GM12878 (cell line): ENCODE measurements at regions not wholly inside any gene's neighbourhood (a gene's known extent, or its start where the extent isn't known, plus 50 kb on each side); places are given as distances from the start of the nearest gene placed in this dataset.

Experiments
- ATAC-seq: fragments of 200-7000 bp; cut with Tn5 transposase; 3 replicates; pipeline ENCODE4 v1.9.1; 2020; ENCODE audit warnings: mild to moderate bottlenecking, moderate library complexity
- BruUV-seq: library from RNA; stranded (reverse); fragments of 400-500 nt; replicated peaks from 2 replicates; lab custom pipeline; 2021; lab: Mats Ljungman, UMichigan
- CTCF ChIA-PET: fragments of 300-600 bp; sonication (Branson Sonifier 250); formaldehyde crosslinking; extraction: SDS; loops from one replicate; lab custom pipeline; 2021; ENCODE audit warnings: inconsistent platforms; lab: Yijun Ruan, JAX
- POLR2A ChIA-PET: fragments of 350-600 bp; formaldehyde crosslinking; extraction: SDS; loops from one replicate; lab custom pipeline; 2021; ENCODE audit warnings: inconsistent platforms; lab: Charles Lee
- RAD21 ChIA-PET: fragments of 300-600 bp; sonication (Branson Sonifier 250); formaldehyde crosslinking; loops from one replicate; lab custom pipeline; 2023; ENCODE audit warnings: antibody characterized with exemption; ENCODE audit not compliant: unreplicated experiment; lab: Charles Lee
- SMC1A ChIA-PET: fragments of 300-600 bp; sonication (Branson Sonifier 250); formaldehyde crosslinking; loops from one replicate; lab custom pipeline; 2023; ENCODE audit not compliant: unreplicated experiment, uncharacterized antibody; lab: Charles Lee
- DNase-seq: peaks from one replicate; pipeline ENCODE4 v3.0.0-alpha.2; 2011; ENCODE audit warnings: low read depth, low spot score
- FAIRE-seq: peaks from 3 replicates; lab custom pipeline; 2011; peaks lifted over from hg19 to GRCh38; lab: Jason Lieb, UNC
- H2AFZ ChIP-seq: 2 replicates; pipeline ENCODE4 v1.6.0; 2011; ENCODE audit warnings: low read depth, low read length, control low read depth; ENCODE audit not compliant: control insufficient read depth
- H3K27ac ChIP-seq: 2 replicates; pipeline ENCODE4 v1.5.1; 2011; ENCODE audit warnings: control low read depth; ENCODE audit not compliant: control insufficient read depth, insufficient read depth
- H3K27me3 ChIP-seq, 2 experiments: replicated peaks in 1 of 2; 2 replicates each; pipeline versions ENCODE4 v1.6.0 to v1.6.1; 2011; ENCODE audit warnings: low read length in 1 of 2; ENCODE audit not compliant: control insufficient read depth in 2 of 2, insufficient read depth in 2 of 2
- H3K36me3 ChIP-seq, 2 experiments: 2 replicates each; pipeline ENCODE4 v1.5.1; 2011; ENCODE audit warnings: low read length in 1 of 2; ENCODE audit not compliant: control insufficient read depth in 2 of 2, insufficient read depth in 2 of 2
- H3K4me1 ChIP-seq: 2 replicates; pipeline ENCODE4 v1.6.1; 2011; ENCODE audit warnings: mild to moderate bottlenecking, low read length, moderate library complexity, mixed read lengths; ENCODE audit not compliant: control insufficient read depth, insufficient read depth
- H3K4me2 ChIP-seq: 2 replicates; pipeline ENCODE4 v1.6.0; 2011; ENCODE audit warnings: control low read depth; ENCODE audit not compliant: control insufficient read depth, insufficient read depth
- H3K4me3 ChIP-seq: fragments of 200-600 bp; sonication (generic); 2 replicates; pipeline ENCODE4 v1.5.1; 2016
- H3K79me2 ChIP-seq: 2 replicates; pipeline ENCODE4 v1.6.0; 2011; ENCODE audit warnings: low read length; ENCODE audit not compliant: control insufficient read depth, insufficient read depth
- H3K9ac ChIP-seq: 2 replicates; pipeline ENCODE4 v1.8.0; 2011; ENCODE audit warnings: low read length, control low read depth, mixed read lengths; ENCODE audit not compliant: control insufficient read depth, insufficient read depth
- H3K9me3 ChIP-seq: replicated peaks from 3 replicates; pipeline ENCODE4 v1.5.1; 2011; ENCODE audit warnings: mild to moderate bottlenecking, low read length; ENCODE audit not compliant: control insufficient read depth, insufficient read depth
- H4K20me1 ChIP-seq: 2 replicates; pipeline ENCODE4 v1.6.0; 2011; ENCODE audit not compliant: control insufficient read depth, insufficient read depth
- ATF2 ChIP-seq: IDR thresholded peaks from 2 replicates; pipeline ENCODE4 v1.6.1; 2012; ENCODE audit warnings: low read length, inconsistent platforms
- ELK1 ChIP-seq: IDR thresholded peaks from 2 replicates; pipeline ENCODE4 v1.6.1; 2012; ENCODE audit warnings: low read depth, low read length, improper control_type of control experiment
- HDGF ChIP-seq: fragments of 450-650 bp; IDR thresholded peaks from 2 replicates; pipeline ENCODE4 v1.6.1; 2016; ENCODE audit warnings: antibody characterized with exemption
- IKZF1 ChIP-seq: fragments of 450-650 bp; conservative IDR thresholded peaks from 2 replicates; pipeline ENCODE4 v1.6.1; 2017; ENCODE audit warnings: antibody characterized with exemption, mild to moderate bottlenecking
- JUNB ChIP-seq: IDR thresholded peaks from 2 replicates; pipeline ENCODE4 v1.6.1; 2016; ENCODE audit warnings: antibody characterized with exemption, mild to moderate bottlenecking
- MTA2 ChIP-seq: fragments of 450-650 bp; IDR thresholded peaks from 2 replicates; pipeline ENCODE4 v1.6.1; 2016; ENCODE audit warnings: low read depth, mild to moderate bottlenecking, moderate library complexity
- NR2F1 ChIP-seq: fragments of 450-650 bp; conservative IDR thresholded peaks from 2 replicates; pipeline ENCODE4 v1.6.1; 2017; ENCODE audit warnings: mild to moderate bottlenecking
- NRF1 ChIP-seq: conservative IDR thresholded peaks from 2 replicates; pipeline ENCODE4 v1.6.1; 2011; ENCODE audit warnings: mild to moderate bottlenecking, low read depth, low read length, improper control_type of control experiment
- RCOR1 ChIP-seq: conservative IDR thresholded peaks from 2 replicates; pipeline ENCODE4 v1.6.1; 2012; ENCODE audit warnings: low read depth, low read length, improper control_type of control experiment
- YBX1 ChIP-seq: fragments of 450-650 bp; IDR thresholded peaks from 2 replicates; pipeline ENCODE4 v1.6.1; 2016; ENCODE audit warnings: antibody characterized with exemption
- YY1 ChIP-seq: IDR thresholded peaks from 2 replicates; pipeline ENCODE4 v1.6.1; 2011; ENCODE audit warnings: low read depth, mild to moderate bottlenecking, low read length
- ZNF24 ChIP-seq: fragments of 450-650 bp; IDR thresholded peaks from 2 replicates; pipeline ENCODE4 v1.6.1; 2017; ENCODE audit warnings: antibody characterized with exemption, mild to moderate bottlenecking
- ZNF274 ChIP-seq: IDR thresholded peaks from one replicate; pipeline ENCODE4 v1.8.0; 2011; ENCODE audit not compliant: insufficient read length, insufficient read depth
- WGBS: methylation state at CpG from one replicate; pipeline ENCODE4 v1.1.6; 2016; ENCODE audit warnings: low lambda C conversion rate; ENCODE audit not compliant: insufficient replicate concordance, insufficient coverage; ENCODE audit errors: missing lambda C conversion rate; 5-methylcytosine and 5-hydroxymethylcytosine counted together
- in situ Hi-C: fragments of 300-500 bp; cut with MboI; formaldehyde crosslinking; loops from 9 replicates; pipeline ENCODE4 v1.14.3; 2018; ENCODE audit warnings: mixed read lengths
- intact Hi-C: fragments of 100-400 bp; cut with micrococcal nuclease; formaldehyde crosslinking; loops from one replicate; pipeline ENCODE4 v1.14.2; 2022; ENCODE audit not compliant: unreplicated experiment

- H3K9ac ChIP-seq: no peak overlapping the region
- no peak overlapping the region for H3K27ac ChIP-seq
- H3K36me3 ChIP-seq: no peaks in the 10 kb centered on the region
- H3K79me2 ChIP-seq: no peaks in the 10 kb centered on the region
- ChIA-PET POLR2A (no interaction called here), RAD21 (interaction anchor here (1.2 kb wide), 1 partner anchor 242 kb away, joined by 3 read pairs; no protein-coding TSS in a partner anchor), SMC1A (interaction anchor here (0.6 to 1.5 kb wide), 2 partner anchors 208 to 256 kb away, joined by 3 to 6 read pairs; no protein-coding TSS in a partner anchor), CTCF (interaction anchor here (0.6 to 8.0 kb wide), 7 partner anchors 9 to 205 kb away, joined by 3 to 94 read pairs (median 6); partner anchors contain the start of gene KATNAL1)
- no peaks in the 10 kb centered on the region for H3K9me3 ChIP-seq
- BruUV-seq: no TSS peak
- TF ChIP-seq ATF2: no peak
- TF ChIP-seq ZNF24: no peak
- TF ChIP-seq ZNF274: no peak
- no peak for TF ChIP-seq ELK1
- no peak for TF ChIP-seq MTA2
- TF ChIP-seq HDGF: no peak
- no peak for TF ChIP-seq YBX1
- no peak for TF ChIP-seq RCOR1
- TF ChIP-seq NRF1: no peak
- no peak for TF ChIP-seq JUNB
- TF ChIP-seq IKZF1: no peak
- TF ChIP-seq YY1: no peak
- no peak for TF ChIP-seq NR2F1
- ATAC-seq (no peak), FAIRE-seq (no peak), DNase-seq (no peak)
- no peak overlapping the region for H2AFZ ChIP-seq
- H3K4me3 ChIP-seq: no peak overlapping the region
- intact Hi-C loops: no loop called here
- in situ Hi-C loops: no loop called here
- 15% methylated on average over 2 of the region's 2 CpGs for WGBS
- no peaks in the 10 kb centered on the region for H3K27me3 ChIP-seq
- no peaks in the 10 kb centered on the region for H3K4me1 ChIP-seq
- no peaks in the 10 kb centered on the region for H4K20me1 ChIP-seq
- no peak overlapping the region for H3K4me2 ChIP-seq
These were observed 177.9 kb downstream of the KATNAL1 start for GRCh38 chr13:30129411-30129810.
